C4-2B (cell line): ENCODE measurements at regions not wholly inside any gene's neighbourhood (a gene's known extent, or its start where the extent isn't known, plus 50 kb on each side); places are given as distances from the start of the nearest gene placed in this dataset.

Source experiments
- CTCF ChIP-seq: fragments of 450-650 bp; conservative IDR thresholded peaks from 2 replicates; pipeline ENCODE4 v1.5.1; 2017; ENCODE audit warnings: mild to moderate bottlenecking
- ZFX ChIP-seq: fragments of 450-650 bp; IDR thresholded peaks from 2 replicates; pipeline ENCODE4 v1.6.1; 2017

GRCh38 chr10:112080231-112080630, 103.3 kb downstream of the GPAM start:
- TF ChIP-seq CTCF (no peak), ZFX (no peak)
